ENCODE measurements at regions not wholly inside any gene's neighbourhood (a gene's known extent, or its start where the extent isn't known, plus 50 kb on each side); places are given as distances from the start of the nearest gene placed in this dataset.
A peak's percentile ranks its signal among the peaks of the same experiment; 100 is the strongest.
"Not testable (repeated sequence)": the region's sequence is repeated elsewhere in the genome, so short reads cannot be mapped to it uniquely, and the experiment has no call there.

- H3K4me1 ChIP-seq (ENCODE audit: control insufficient read depth, insufficient read depth, low read length) = no peaks in the 10 kb centered on the region
- ATAC-seq = peak; percentile 84 to 90
- intact Hi-C loops (cut with DNase I) = loop anchor here in 3 of 4 donors (2.0 kb wide), 2 partner anchors 95 to 99 kb away; no protein-coding TSS in a partner anchor
- WGBS = 20% methylated on average over 20 of the region's 20 CpGs
- H3K27me3 ChIP-seq (ENCODE audit: control insufficient read depth, insufficient read depth) = no peaks in the 10 kb centered on the region
- H3K4me3 ChIP-seq (ENCODE audit: low read length) = no peak overlapping the region
- H3K27ac ChIP-seq (ENCODE audit: low read length) = no peak overlapping the region
- no peaks in the 10 kb centered on the region for H3K9me3 ChIP-seq (ENCODE audit: control insufficient read depth, low read length)
- DNase-seq = peak; percentile 45 to 73 (median 66)
These were observed 99.9 kb downstream of the ANKRD18B start for GRCh38 chr9:33623658-33624586.

GRCh38 chr9:33628318-33628717, 104.3 kb downstream of the ANKRD18B start:
- ATAC-seq; H3K4me1 ChIP-seq (ENCODE audit: control insufficient read depth, insufficient read depth, low read length); H3K27ac ChIP-seq (ENCODE audit: low read length); H3K27me3 ChIP-seq (ENCODE audit: control insufficient read depth, insufficient read depth); H3K4me3 ChIP-seq (ENCODE audit: low read length); DNase-seq; H3K9me3 ChIP-seq (ENCODE audit: control insufficient read depth, low read length): not testable (repeated sequence)
- 78% methylated on average over 1 of the region's 1 CpG for WGBS
- intact Hi-C loops (cut with DNase I) = loop anchor here in 1 of 4 donors (5.0 kb wide), 1 partner anchor 94 kb away; no protein-coding TSS in a partner anchor

- intact Hi-C loops (cut with DNase I) = loop anchor here in 1 of 4 donors (5.0 kb wide), 1 partner anchor 93 kb away; no protein-coding TSS in a partner anchor
These were observed 104.9 kb downstream of the ANKRD18B start for GRCh38 chr9:33628865-33629410.

GRCh38 chr9:33633636-33634035, 109.6 kb downstream of the ANKRD18B start:
- Histone ChIP-seq H3K9me3 (ENCODE audit: control insufficient read depth, low read length) (no peaks in the 10 kb centered on the region), H3K4me1 (ENCODE audit: control insufficient read depth, insufficient read depth, low read length) (no peaks in the 10 kb centered on the region), H3K4me3 (ENCODE audit: low read length) (no peak overlapping the region), H3K27me3 (ENCODE audit: control insufficient read depth, insufficient read depth) (no peaks in the 10 kb centered on the region), H3K27ac (ENCODE audit: low read length) (no peak overlapping the region)
- WGBS = 76% methylated on average over 2 of the region's 2 CpGs
- DNase-seq = no peak
- ATAC-seq = no peak
- intact Hi-C loops (cut with DNase I) = no loop called here

More at GRCh38 chr9:33628865-33629410, 104.9 kb downstream of the ANKRD18B start:
- Histone ChIP-seq H3K4me1 (ENCODE audit: control insufficient read depth, insufficient read depth, low read length) (no peaks in the 10 kb centered on the region), H3K9me3 (ENCODE audit: control insufficient read depth, low read length) (no peaks in the 10 kb centered on the region), H3K27me3 (ENCODE audit: control insufficient read depth, insufficient read depth) (no peaks in the 10 kb centered on the region), H3K27ac (ENCODE audit: low read length) (no peak overlapping the region), H3K4me3 (ENCODE audit: low read length) (no peak overlapping the region)
- WGBS = 64% methylated on average over 6 of the region's 6 CpGs
- no peak for ATAC-seq
- DNase-seq = no peak

GRCh38 chr9:33637881-33638280, 113.8 kb downstream of the ANKRD18B start:
- intact Hi-C loops (cut with DNase I) = no loop called here
- ATAC-seq = no peak
- Histone ChIP-seq H3K27ac (ENCODE audit: low read length) (no peak overlapping the region), H3K27me3 (ENCODE audit: control insufficient read depth, insufficient read depth) (no peaks in the 10 kb centered on the region), H3K4me3 (ENCODE audit: low read length) (no peak overlapping the region), H3K9me3 (ENCODE audit: control insufficient read depth, low read length) (no peaks in the 10 kb centered on the region), H3K4me1 (ENCODE audit: control insufficient read depth, insufficient read depth, low read length) (no peaks in the 10 kb centered on the region)
- WGBS = 40% methylated on average over 8 of the region's 8 CpGs
- no peak for DNase-seq

GRCh38 chr9:33638391-33638915, 114.4 kb downstream of the ANKRD18B start:
- Histone ChIP-seq H3K4me1 (ENCODE audit: control insufficient read depth, insufficient read depth, low read length) (no peaks in the 10 kb centered on the region), H3K9me3 (ENCODE audit: control insufficient read depth, low read length) (no peaks in the 10 kb centered on the region), H3K4me3 (ENCODE audit: low read length) (no peak overlapping the region), H3K27me3 (ENCODE audit: control insufficient read depth, insufficient read depth) (no peaks in the 10 kb centered on the region), H3K27ac (ENCODE audit: low read length) (no peak overlapping the region)
- intact Hi-C loops (cut with DNase I) = no loop called here
- DNase-seq = no peak
- no peak for ATAC-seq
- 44% methylated on average over 6 of the region's 6 CpGs for WGBS

GRCh38 chr9:33645706-33646105, 121.7 kb downstream of the ANKRD18B start:
- Histone ChIP-seq H3K4me3 (ENCODE audit: low read length) (no peak overlapping the region), H3K9me3 (ENCODE audit: control insufficient read depth, low read length) (no peaks in the 10 kb centered on the region), H3K27ac (ENCODE audit: low read length) (no peak overlapping the region), H3K4me1 (ENCODE audit: control insufficient read depth, insufficient read depth, low read length) (no peaks in the 10 kb centered on the region), H3K27me3 (ENCODE audit: control insufficient read depth, insufficient read depth) (no peaks in the 10 kb centered on the region)
- DNase-seq = no peak
- intact Hi-C loops (cut with DNase I) = no loop called here
- ATAC-seq = no peak

- intact Hi-C loops (cut with DNase I) = no loop called here
- Histone ChIP-seq H3K27ac (ENCODE audit: low read length) (no peak overlapping the region), H3K4me1 (ENCODE audit: control insufficient read depth, insufficient read depth, low read length) (no peaks in the 10 kb centered on the region), H3K9me3 (ENCODE audit: control insufficient read depth, low read length) (no peaks in the 10 kb centered on the region), H3K4me3 (ENCODE audit: low read length) (no peak overlapping the region), H3K27me3 (ENCODE audit: control insufficient read depth, insufficient read depth) (no peaks in the 10 kb centered on the region)
- ATAC-seq (no peak), DNase-seq (no peak)
These were observed 125.4 kb downstream of the ANKRD18B start for GRCh38 chr9:33649463-33649862.

GRCh38 chr9:33651125-33651524, 127.1 kb downstream of the ANKRD18B start:
- Histone ChIP-seq H3K27me3 (ENCODE audit: control insufficient read depth, insufficient read depth) (no peaks in the 10 kb centered on the region), H3K27ac (ENCODE audit: low read length) (no peak overlapping the region), H3K4me3 (ENCODE audit: low read length) (no peak overlapping the region), H3K4me1 (ENCODE audit: control insufficient read depth, insufficient read depth, low read length) (no peaks in the 10 kb centered on the region), H3K9me3 (ENCODE audit: control insufficient read depth, low read length) (no peaks in the 10 kb centered on the region)
- no peak for ATAC-seq
- WGBS = 46% methylated on average over 3 of the region's 3 CpGs
- DNase-seq = no peak
- intact Hi-C loops (cut with DNase I) = no loop called here

- ATAC-seq (no peak), DNase-seq (no peak)
- Histone ChIP-seq H3K4me1 (ENCODE audit: control insufficient read depth, insufficient read depth, low read length) (no peaks in the 10 kb centered on the region), H3K27ac (ENCODE audit: low read length) (no peak overlapping the region), H3K9me3 (ENCODE audit: control insufficient read depth, low read length) (no peaks in the 10 kb centered on the region), H3K4me3 (ENCODE audit: low read length) (no peak overlapping the region), H3K27me3 (ENCODE audit: control insufficient read depth, insufficient read depth) (no peaks in the 10 kb centered on the region)
- intact Hi-C loops (cut with DNase I) = no loop called here
- 82% methylated on average over 1 of the region's 1 CpG for WGBS
These were observed 135.4 kb upstream of the PRSS3 start for GRCh38 chr9:33659921-33660320.

GRCh38 chr9:33660772-33661171, 134.6 kb upstream of the PRSS3 start:
- Histone ChIP-seq H3K9me3 (ENCODE audit: control insufficient read depth, low read length) (no peaks in the 10 kb centered on the region), H3K27me3 (ENCODE audit: control insufficient read depth, insufficient read depth) (no peaks in the 10 kb centered on the region), H3K4me1 (ENCODE audit: control insufficient read depth, insufficient read depth, low read length) (no peaks in the 10 kb centered on the region), H3K4me3 (ENCODE audit: low read length) (no peak overlapping the region), H3K27ac (ENCODE audit: low read length) (no peak overlapping the region)
- intact Hi-C loops (cut with DNase I) = no loop called here
- DNase-seq (no peak), ATAC-seq (no peak)
- 84% methylated on average over 3 of the region's 3 CpGs for WGBS

Measured in right cardiac atrium (tissue), 5 donors.